ENCODE measurements at regions not wholly inside any gene's neighbourhood (a gene's known extent, or its start where the extent isn't known, plus 50 kb on each side); places are given as distances from the start of the nearest gene placed in this dataset.

- no peaks in the 10 kb centered on the region for H3K36me3 ChIP-seq (ENCODE audit: insufficient read depth in 1 of 2, low read depth in 1 of 2)
- DNase-seq (no peak), ATAC-seq (no peak)
- no peaks in the 10 kb centered on the region for H3K9me3 ChIP-seq
- H3K27ac ChIP-seq = no peak overlapping the region
- intact Hi-C loops (cut with DNase I) = no loop called here
- WGBS, 3 donors = 89 to 93% (median 91%) methylated on average over 9 of the region's 9 CpGs
- H3K27me3 ChIP-seq (ENCODE audit: insufficient read depth in 3 of 3, low read length in 2 of 3) = peaks cover 0 to 49% (median 10%) of the 10 kb centered on the region in 3 donors
- no peaks in the 10 kb centered on the region for H3K4me1 ChIP-seq
- H3K4me3 ChIP-seq = no peak overlapping the region
- TF ChIP-seq CTCF (IDR thresholded peaks at IDR 0.05) = no peak
These were observed 217.2 kb upstream of the IGF1R start for GRCh38 chr15:98431171-98431570.

- 14 to 29% (median 17%) methylated on average over 6 of the region's 6 CpGs for WGBS, 3 donors
- H3K27me3 ChIP-seq (ENCODE audit: insufficient read depth in 3 of 3, low read length in 2 of 3) = peaks cover 0 to 30% (median 4%) of the 10 kb centered on the region in 3 donors
These were observed 215.0 kb upstream of the IGF1R start for GRCh38 chr15:98433346-98433745.

GRCh38 chr15:98433856-98434255 is 214.5 kb upstream of the IGF1R start:
- no peak for DNase-seq
- no peak for ATAC-seq
- H3K36me3 ChIP-seq (ENCODE audit: insufficient read depth in 1 of 2, low read depth in 1 of 2) = no peaks in the 10 kb centered on the region
- no peaks in the 10 kb centered on the region for H3K9me3 ChIP-seq
- H3K4me3 ChIP-seq = no peak overlapping the region
- no peak overlapping the region for H3K27ac ChIP-seq
- peaks cover 0 to 25% (median 4%) of the 10 kb centered on the region in 3 donors for H3K27me3 ChIP-seq (ENCODE audit: insufficient read depth in 3 of 3, low read length in 2 of 3)
- no peaks in the 10 kb centered on the region for H3K4me1 ChIP-seq
- intact Hi-C loops (cut with DNase I) = no loop called here
- WGBS, 3 donors = 28 to 37% (median 28%) methylated on average over 10 of the region's 10 CpGs
- no peak for TF ChIP-seq CTCF (IDR thresholded peaks at IDR 0.05)

More at GRCh38 chr15:98433346-98433745, 215.0 kb upstream of the IGF1R start:
- Histone ChIP-seq H3K4me3 (no peak overlapping the region), H3K27ac (no peak overlapping the region), H3K36me3 (ENCODE audit: insufficient read depth in 1 of 2, low read depth in 1 of 2) (no peaks in the 10 kb centered on the region), H3K9me3 (no peaks in the 10 kb centered on the region), H3K4me1 (no peaks in the 10 kb centered on the region)
- no peak for DNase-seq
- intact Hi-C loops (cut with DNase I) = no loop called here
- no peak for TF ChIP-seq CTCF (IDR thresholded peaks at IDR 0.05)
- peak; percentile 42 to 67 (median 64) for ATAC-seq

GRCh38 chr15:98437752-98438151 is 210.6 kb upstream of the IGF1R start:
- 94 to 98% (median 94%) methylated on average over 2 of the region's 2 CpGs for WGBS, 3 donors
- Histone ChIP-seq H3K9me3 (no peaks in the 10 kb centered on the region), H3K27ac (no peak overlapping the region), H3K4me3 (no peak overlapping the region), H3K4me1 (no peaks in the 10 kb centered on the region), H3K27me3 (ENCODE audit: insufficient read depth in 3 of 3, low read length in 2 of 3) (peaks cover 0 to 4% (median 0%) of the 10 kb centered on the region in 3 donors), H3K36me3 (ENCODE audit: insufficient read depth in 1 of 2, low read depth in 1 of 2) (no peaks in the 10 kb centered on the region)
- DNase-seq = no peak
- no peak for TF ChIP-seq CTCF (IDR thresholded peaks at IDR 0.05)
- intact Hi-C loops (cut with DNase I) = no loop called here
- ATAC-seq = no peak

- Histone ChIP-seq H3K9me3 (no peaks in the 10 kb centered on the region), H3K27ac (no peak overlapping the region), H3K4me1 (no peaks in the 10 kb centered on the region), H3K4me3 (no peak overlapping the region), H3K27me3 (ENCODE audit: insufficient read depth in 3 of 3, low read length in 2 of 3) (peaks cover 0 to 4% (median 0%) of the 10 kb centered on the region in 3 donors), H3K36me3 (ENCODE audit: insufficient read depth in 1 of 2, low read depth in 1 of 2) (no peaks in the 10 kb centered on the region)
- no peak for DNase-seq
- intact Hi-C loops (cut with DNase I) = no loop called here
- 87 to 96% (median 87%) methylated on average over 5 of the region's 5 CpGs for WGBS, 3 donors
- TF ChIP-seq CTCF (IDR thresholded peaks at IDR 0.05) = no peak
- ATAC-seq = no peak
These were observed 210.0 kb upstream of the IGF1R start for GRCh38 chr15:98438326-98438725.

All from psoas muscle (tissue), 7 donors.